GM12891 (cell line): ENCODE measurements at regions not wholly inside any gene's neighbourhood (a gene's known extent, or its start where the extent isn't known, plus 50 kb on each side); places are given as distances from the start of the nearest gene placed in this dataset.

Source experiments
- POLR2A ChIP-seq: IDR thresholded peaks from 2 replicates; pipeline ENCODE4 v1.6.1; 2011; ENCODE audit warnings: low read depth, low read length, control low read depth
- POLR2AphosphoS5 ChIP-seq: IDR thresholded peaks from 2 replicates; pipeline ENCODE4 v1.6.1; 2011; ENCODE audit warnings: low read depth, low read length, control low read depth
- SPI1 ChIP-seq: IDR thresholded peaks from 2 replicates; pipeline ENCODE4 v1.6.1; 2011; ENCODE audit warnings: low read depth, low read length, control low read depth

GRCh38 chr2:144605231-144605840 lies 85.4 kb upstream of the ZEB2 start:
- TF ChIP-seq POLR2A (no peak), POLR2AphosphoS5 (no peak), SPI1 (peak; percentile 73)
